G401 (cell line): ENCODE measurements at regions not wholly inside any gene's neighbourhood (a gene's known extent, or its start where the extent isn't known, plus 50 kb on each side); places are given as distances from the start of the nearest gene placed in this dataset.

Experiments
- DNase-seq: peaks from one replicate; pipeline ENCODE4 v3.0.0-alpha.2; 2015; ENCODE audit warnings: low spot score
- in situ Hi-C: cut with HindIII; loops from 2 replicates; pipeline ENCODE4 v1.10.0; 2016; ENCODE audit warnings: low sequenced_read_pairs, mixed read lengths

GRCh38 chr6:99011151-99011550, 63.4 kb upstream of the FBXL4 start:
- in situ Hi-C loops: no loop called here
- DNase-seq: no peak

GRCh38 chr6:99002831-99003230, 55.1 kb upstream of the FBXL4 start:
- in situ Hi-C loops: no loop called here
- no peak for DNase-seq

- no peak for DNase-seq
- in situ Hi-C loops: no loop called here
Measured at GRCh38 chr6:98998103-98998502, 50.4 kb upstream of the FBXL4 start.
